OCI-LY7 (cell line): ENCODE measurements at regions not wholly inside any gene's neighbourhood (a gene's known extent, or its start where the extent isn't known, plus 50 kb on each side); places are given as distances from the start of the nearest gene placed in this dataset.

ENCODE experiments used
- EZH2phosphoT487 ChIP-seq: fragments of 200-600 bp; sonication (generic); IDR thresholded peaks from 2 replicates; pipeline ENCODE4 v1.6.1; 2018; ENCODE audit warnings: low read depth, borderline replicate concordance, mild to moderate bottlenecking, mixed run types, antibody characterized with exemption, low read length, moderate library complexity, mixed read lengths
- TF ChIP-seq, protein P1 (sequence below): fragments of 200-600 bp; sonication (generic); conservative IDR thresholded peaks from 2 replicates; pipeline ENCODE4 v1.5.1; 2014; ENCODE audit warnings: mild to moderate bottlenecking, antibody characterized with exemption, low read length, moderate library complexity, mixed read lengths

GRCh38 chr12:131457331-131458047 lies 253.4 kb upstream of the SFSWAP start:
- TF ChIP-seq, protein P1, sequence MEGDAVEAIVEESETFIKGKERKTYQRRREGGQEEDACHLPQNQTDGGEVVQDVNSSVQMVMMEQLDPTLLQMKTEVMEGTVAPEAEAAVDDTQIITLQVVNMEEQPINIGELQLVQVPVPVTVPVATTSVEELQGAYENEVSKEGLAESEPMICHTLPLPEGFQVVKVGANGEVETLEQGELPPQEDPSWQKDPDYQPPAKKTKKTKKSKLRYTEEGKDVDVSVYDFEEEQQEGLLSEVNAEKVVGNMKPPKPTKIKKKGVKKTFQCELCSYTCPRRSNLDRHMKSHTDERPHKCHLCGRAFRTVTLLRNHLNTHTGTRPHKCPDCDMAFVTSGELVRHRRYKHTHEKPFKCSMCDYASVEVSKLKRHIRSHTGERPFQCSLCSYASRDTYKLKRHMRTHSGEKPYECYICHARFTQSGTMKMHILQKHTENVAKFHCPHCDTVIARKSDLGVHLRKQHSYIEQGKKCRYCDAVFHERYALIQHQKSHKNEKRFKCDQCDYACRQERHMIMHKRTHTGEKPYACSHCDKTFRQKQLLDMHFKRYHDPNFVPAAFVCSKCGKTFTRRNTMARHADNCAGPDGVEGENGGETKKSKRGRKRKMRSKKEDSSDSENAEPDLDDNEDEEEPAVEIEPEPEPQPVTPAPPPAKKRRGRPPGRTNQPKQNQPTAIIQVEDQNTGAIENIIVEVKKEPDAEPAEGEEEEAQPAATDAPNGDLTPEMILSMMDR: no peak
- TF ChIP-seq EZH2phosphoT487: no peak
